ENCODE measurements at regions not wholly inside any gene's neighbourhood (a gene's known extent, or its start where the extent isn't known, plus 50 kb on each side); places are given as distances from the start of the nearest gene placed in this dataset.

DNA sequence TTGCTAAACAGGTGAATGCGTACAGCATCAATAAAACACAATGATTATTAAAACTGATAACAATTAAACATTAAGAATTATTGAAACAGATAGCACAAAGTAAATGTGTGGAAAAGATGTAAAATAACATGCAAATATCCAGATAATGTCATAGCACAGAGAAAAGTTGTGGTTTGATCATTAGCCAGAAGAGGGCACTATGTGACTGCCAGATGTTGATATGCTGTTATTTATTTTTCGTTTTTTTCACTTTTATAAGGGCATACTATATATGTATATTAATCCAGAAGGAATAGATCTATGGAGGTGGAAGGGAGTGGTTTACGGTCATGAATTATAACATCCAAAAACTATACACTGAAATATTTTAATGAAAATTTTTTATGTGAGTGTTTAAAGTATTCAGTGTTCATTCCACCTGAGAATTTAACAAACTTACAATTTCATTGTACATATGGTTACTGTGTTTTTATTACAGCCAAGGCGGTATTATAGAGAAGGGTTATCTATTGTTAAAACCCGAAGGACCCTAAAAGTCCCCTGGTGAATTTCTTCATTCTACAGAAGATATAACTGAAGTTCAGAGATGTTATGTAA is 211.9 kb upstream of the UGT8 start:
- TF ChIP-seq POLR2A (IDR thresholded peaks at IDR 0.05; ENCODE audit: low read depth, low read length) = no peak
- TF ChIP-seq TAF1 (IDR thresholded peaks at IDR 0.05; ENCODE audit: low read depth, low read length) = no peak

Data from GM12891 (cell line).